ENCODE measurements at regions not wholly inside any gene's neighbourhood (a gene's known extent, or its start where the extent isn't known, plus 50 kb on each side); places are given as distances from the start of the nearest gene placed in this dataset.

DNA sequence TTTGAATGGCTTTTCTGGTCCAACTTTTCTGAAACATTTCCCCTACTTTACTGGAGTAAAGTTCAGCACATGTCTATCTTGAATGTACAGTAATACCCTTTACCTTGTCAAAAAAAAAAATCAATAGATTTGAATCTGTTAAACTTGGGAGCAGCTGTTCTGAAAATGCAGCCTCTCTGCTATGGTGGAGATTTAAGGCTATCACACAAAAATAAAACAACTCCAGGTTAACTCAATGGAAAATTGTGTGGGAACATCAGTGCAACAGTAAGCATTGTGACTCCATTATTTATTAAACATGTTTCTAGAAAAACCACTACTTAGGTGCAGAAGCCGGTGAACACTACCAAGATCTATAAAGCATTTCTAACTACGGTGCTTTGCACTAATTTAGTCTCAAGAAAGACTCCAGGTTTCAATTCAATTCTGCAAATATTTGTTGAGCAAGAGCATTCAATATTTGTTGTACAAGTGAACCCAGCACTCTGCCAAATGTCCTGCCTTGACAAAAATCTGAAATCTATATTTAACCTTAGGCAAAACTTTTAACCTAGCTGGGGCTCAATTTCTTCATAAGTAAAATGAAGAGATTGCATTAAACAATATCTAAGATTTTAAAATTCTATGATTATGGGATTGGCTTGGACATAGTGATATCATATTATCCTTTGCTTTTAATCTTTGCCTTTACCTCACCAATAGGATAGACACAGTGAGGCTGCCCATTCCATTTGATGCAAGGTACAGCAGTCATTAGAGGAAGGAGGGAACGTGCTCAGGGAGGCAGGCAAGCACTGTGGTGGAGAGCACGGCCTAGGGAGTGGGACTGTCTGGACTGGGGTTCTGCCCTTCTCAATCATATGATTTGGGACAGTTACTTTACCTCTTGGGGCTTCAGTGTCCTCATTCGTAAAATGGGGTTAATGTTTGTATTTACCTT, 155.2 kb downstream of the KITLG start:
- Mint-ChIP-seq H3K27me3 (ENCODE audit: low read depth) (no peaks in the 10 kb centered on the region), H3K4me1 (ENCODE audit: low read depth) (no peaks in the 10 kb centered on the region), H3K27ac (no peak overlapping the region), H3K9me3 (no peaks in the 10 kb centered on the region), H3K4me3 (no peak overlapping the region), H3K36me3 (ENCODE audit: low read depth) (no peaks in the 10 kb centered on the region)
- DNase-seq (ENCODE audit: low spot score), result no peak

DNA sequence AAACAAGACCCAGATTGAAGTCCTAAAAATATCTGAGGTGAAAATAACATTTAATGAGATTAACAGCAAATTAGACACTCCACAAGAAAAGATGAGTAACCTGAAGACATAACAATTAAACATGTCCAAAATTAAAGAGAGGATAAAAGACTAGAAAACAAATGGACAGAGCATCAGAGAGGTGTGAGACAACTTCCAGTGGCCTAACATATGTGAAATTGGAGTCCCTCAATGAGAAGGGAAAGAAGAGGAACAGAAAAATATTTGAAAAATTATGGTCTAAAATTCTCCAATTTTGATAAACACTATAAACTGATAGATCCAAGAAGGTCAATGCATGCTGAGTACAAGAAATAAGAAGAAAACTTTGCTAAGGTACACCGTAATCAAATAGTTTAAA, 151.9 kb downstream of the KITLG start:
- Mint-ChIP-seq H3K9me3 (no peaks in the 10 kb centered on the region), H3K27me3 (ENCODE audit: low read depth) (no peaks in the 10 kb centered on the region), H3K4me3 (no peak overlapping the region), H3K27ac (no peak overlapping the region), H3K36me3 (ENCODE audit: low read depth) (no peaks in the 10 kb centered on the region), H3K4me1 (ENCODE audit: low read depth) (no peaks in the 10 kb centered on the region)
- DNase-seq (ENCODE audit: low spot score), result no peak

DNA sequence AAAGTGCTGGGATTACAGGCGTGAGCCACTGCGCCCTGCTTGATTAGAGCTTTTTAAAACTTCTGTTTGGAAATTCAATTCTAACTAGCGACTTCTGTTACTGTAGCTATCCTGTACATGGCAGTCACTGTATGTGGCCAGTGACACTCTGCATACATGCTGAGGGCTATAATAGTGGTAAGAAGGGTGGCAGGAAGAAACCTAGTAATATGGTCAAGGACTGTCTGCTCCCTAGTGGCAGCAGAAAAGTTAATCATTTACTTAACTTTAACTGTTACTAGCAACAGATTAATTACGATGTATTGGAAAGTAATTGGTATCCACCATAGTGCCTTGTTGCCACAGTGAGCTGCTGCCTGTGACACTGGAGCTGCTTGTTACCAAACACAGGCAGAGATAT, 149.0 kb downstream of the KITLG start:
- no peak for DNase-seq (ENCODE audit: low spot score)
- H3K4me1 Mint-ChIP-seq (ENCODE audit: low read depth), result peaks cover 6% of the 10 kb centered on the region
- no peaks in the 10 kb centered on the region for H3K36me3 Mint-ChIP-seq (ENCODE audit: low read depth)
- no peak overlapping the region for H3K27ac Mint-ChIP-seq
- H3K27me3 Mint-ChIP-seq (ENCODE audit: low read depth), result no peaks in the 10 kb centered on the region
- no peaks in the 10 kb centered on the region for H3K9me3 Mint-ChIP-seq
- no peak overlapping the region for H3K4me3 Mint-ChIP-seq

DNA sequence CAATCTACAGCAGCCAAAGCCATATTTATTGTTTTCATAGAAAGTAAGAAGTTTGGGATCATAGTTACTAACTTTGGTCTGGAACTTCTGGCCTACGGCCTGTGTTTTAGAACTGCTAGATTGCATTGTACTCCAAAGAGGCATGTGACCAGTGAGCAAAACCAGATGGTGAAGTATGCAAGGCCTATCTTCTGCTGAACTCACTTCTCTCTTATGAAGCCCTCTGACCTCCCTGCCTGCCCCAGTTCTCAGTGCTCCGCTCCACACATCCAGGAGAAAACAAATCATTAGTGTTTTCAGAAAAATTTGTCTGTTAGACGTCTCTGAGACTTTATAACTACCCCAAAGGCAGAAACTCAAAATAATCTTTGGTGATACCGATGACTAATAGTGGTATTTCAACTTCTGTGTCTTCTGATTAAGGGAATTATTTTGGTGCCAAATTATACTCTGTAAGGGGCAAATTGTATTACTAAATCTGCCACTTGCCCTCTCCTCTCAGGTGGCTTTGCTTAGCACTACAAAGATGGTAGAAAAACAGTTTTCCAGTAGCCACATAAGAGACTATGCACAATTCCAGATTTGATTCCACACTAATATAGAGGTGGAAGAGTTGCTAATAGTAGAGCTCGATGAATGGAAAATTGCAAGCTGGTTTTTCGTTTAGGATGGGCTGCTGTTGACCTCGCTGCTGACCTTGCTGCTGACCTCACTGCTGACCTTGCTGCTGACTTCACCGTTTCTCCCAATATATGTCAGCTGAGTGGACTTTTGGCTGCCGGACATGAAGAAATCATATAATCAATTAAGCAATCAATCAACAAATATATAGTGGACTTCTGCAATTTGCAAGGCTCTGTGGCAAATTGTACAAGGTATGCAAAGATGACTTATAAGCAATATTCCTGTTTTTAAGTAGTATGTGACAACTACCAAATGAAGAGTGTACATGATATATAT, 147.5 kb downstream of the KITLG start:
- Mint-ChIP-seq H3K27ac (no peak overlapping the region), H3K36me3 (ENCODE audit: low read depth) (no peaks in the 10 kb centered on the region), H3K4me1 (ENCODE audit: low read depth) (peaks cover 6% of the 10 kb centered on the region), H3K4me3 (no peak overlapping the region), H3K9me3 (no peaks in the 10 kb centered on the region), H3K27me3 (ENCODE audit: low read depth) (no peaks in the 10 kb centered on the region)
- no peak for DNase-seq (ENCODE audit: low spot score)

DNA sequence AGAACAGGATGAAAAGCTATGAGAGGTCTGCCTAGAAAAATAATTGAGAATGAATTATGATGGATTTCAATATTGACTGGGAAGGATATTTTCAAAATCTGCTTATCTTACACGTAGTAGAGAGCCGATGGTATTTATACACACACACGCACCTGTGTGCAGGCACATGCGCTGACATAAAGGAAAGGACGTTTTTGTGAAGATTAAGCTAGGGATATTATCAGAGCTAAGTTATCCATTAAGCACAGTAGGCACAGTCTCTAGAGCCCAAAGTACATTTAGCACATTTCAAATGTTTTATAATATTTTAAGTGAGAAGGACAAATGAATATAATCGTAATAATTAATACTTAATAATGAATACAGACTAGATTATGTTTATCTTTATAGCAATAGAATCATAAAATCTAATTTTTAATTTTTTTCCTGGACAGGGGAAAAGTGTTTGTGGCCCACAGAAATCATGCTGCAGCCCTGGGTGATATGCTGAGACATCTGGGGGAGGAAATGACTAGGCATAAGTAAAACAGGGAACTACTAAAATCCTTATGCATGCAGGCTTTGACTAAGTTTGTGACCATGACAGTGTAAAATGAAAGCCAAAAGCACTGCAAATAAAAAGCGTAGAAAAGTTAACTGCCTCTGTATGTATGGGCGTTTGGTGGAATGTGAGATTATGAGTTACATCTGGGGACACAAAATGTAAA, 146.1 kb downstream of the KITLG start:
- no peaks in the 10 kb centered on the region for H3K36me3 Mint-ChIP-seq (ENCODE audit: low read depth)
- no peak for DNase-seq (ENCODE audit: low spot score)
- no peaks in the 10 kb centered on the region for H3K27me3 Mint-ChIP-seq (ENCODE audit: low read depth)
- no peak overlapping the region for H3K4me3 Mint-ChIP-seq
- H3K4me1 Mint-ChIP-seq (ENCODE audit: low read depth), result peaks cover 6% of the 10 kb centered on the region
- no peak overlapping the region for H3K27ac Mint-ChIP-seq
- H3K9me3 Mint-ChIP-seq, result no peaks in the 10 kb centered on the region

DNA sequence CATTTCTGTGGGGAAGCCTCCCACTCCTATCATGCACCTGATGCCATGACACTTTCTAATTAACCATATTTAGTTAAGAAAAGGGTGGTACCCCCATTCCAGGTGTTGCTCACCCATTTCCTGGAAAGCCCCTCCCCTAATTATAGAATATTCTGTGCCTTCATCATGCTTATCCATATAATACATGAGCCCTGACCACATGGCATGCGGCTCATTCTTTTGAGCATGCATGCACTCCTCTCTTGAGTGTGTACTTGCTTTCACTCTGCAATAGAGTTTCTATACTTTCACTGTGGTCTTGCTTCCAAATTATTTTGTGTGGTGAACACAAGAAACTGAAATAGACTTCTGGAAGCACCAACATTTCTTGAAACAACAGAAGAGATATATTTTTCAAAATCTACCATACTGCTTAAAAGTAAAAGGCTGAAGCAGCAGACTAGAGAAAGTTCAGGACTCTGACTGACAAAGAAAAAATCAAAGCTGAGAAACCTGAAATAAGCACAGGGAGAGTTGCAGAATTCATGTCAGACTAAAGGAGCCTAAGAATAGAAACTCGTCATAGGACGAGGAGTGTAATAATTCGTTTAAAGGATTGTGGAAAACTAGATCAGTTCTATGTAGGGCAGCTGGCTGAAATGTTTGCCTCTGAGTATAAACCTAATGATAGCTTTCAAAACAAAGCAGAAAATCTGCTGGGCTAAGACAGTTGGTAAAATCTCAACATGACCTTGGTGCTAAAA, 144.8 kb downstream of the KITLG start:
- Mint-ChIP-seq H3K9me3 (no peaks in the 10 kb centered on the region), H3K27ac (no peak overlapping the region), H3K4me3 (no peak overlapping the region), H3K4me1 (ENCODE audit: low read depth) (peaks cover 6% of the 10 kb centered on the region), H3K36me3 (ENCODE audit: low read depth) (no peaks in the 10 kb centered on the region), H3K27me3 (ENCODE audit: low read depth) (no peaks in the 10 kb centered on the region)
- DNase-seq (ENCODE audit: low spot score), result no peak

DNA sequence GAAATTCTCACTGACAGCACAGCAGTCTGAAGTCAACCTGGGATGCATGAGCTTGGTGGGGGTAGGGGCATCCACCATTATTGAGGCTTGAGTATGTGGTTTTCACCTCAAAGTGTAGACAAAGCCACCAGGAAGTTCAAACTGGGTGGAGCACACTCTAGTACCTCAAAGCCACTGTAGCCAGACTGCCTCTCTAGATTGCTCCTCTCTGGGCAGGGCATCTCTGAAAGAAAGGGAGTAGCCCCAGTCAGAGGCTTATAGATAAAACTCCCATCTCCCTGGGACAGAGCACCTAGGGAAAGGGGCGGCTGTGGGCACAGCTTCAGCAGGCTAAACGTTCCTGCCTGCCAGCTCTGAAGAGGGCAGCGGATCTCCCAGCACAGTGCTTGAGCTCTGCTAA, 143.0 kb downstream of the KITLG start:
- Mint-ChIP-seq H3K27ac (no peak overlapping the region), H3K4me3 (no peak overlapping the region), H3K36me3 (ENCODE audit: low read depth) (no peaks in the 10 kb centered on the region), H3K9me3 (no peaks in the 10 kb centered on the region), H3K4me1 (ENCODE audit: low read depth) (peaks cover 6% of the 10 kb centered on the region), H3K27me3 (ENCODE audit: low read depth) (no peaks in the 10 kb centered on the region)
- no peak for DNase-seq (ENCODE audit: low spot score)
